Stomach (tissue), 4 donors: ENCODE measurements at regions not wholly inside any gene's neighbourhood (a gene's known extent, or its start where the extent isn't known, plus 50 kb on each side); places are given as distances from the start of the nearest gene placed in this dataset.

Source experiments
- POLR2AphosphoS5 ChIP-seq, 3 donors: sonication (generic); formaldehyde crosslinking; IDR thresholded peaks; one replicate each; pipeline ENCODE4 v1.6.1; 2016; ENCODE audit warnings: antibody characterized with exemption in 3 of 3
- TF ChIP-seq, protein P1 (sequence below), 7 experiments: fragments of 450-650 bp in 4 of 7; fragments of 200-600 bp in 3 of 7; sonication (generic) in 3 of 7; IDR thresholded peaks; one replicate each; pipeline ENCODE4 v1.5.1; 2016 to 2019; ENCODE audit warnings: antibody characterized with exemption in 7 of 7, control low read depth in 2 of 7, mild to moderate bottlenecking in 1 of 7

- TF ChIP-seq POLR2AphosphoS5 (IDR thresholded peaks at IDR 0.05): no peak
- TF ChIP-seq, protein P1, sequence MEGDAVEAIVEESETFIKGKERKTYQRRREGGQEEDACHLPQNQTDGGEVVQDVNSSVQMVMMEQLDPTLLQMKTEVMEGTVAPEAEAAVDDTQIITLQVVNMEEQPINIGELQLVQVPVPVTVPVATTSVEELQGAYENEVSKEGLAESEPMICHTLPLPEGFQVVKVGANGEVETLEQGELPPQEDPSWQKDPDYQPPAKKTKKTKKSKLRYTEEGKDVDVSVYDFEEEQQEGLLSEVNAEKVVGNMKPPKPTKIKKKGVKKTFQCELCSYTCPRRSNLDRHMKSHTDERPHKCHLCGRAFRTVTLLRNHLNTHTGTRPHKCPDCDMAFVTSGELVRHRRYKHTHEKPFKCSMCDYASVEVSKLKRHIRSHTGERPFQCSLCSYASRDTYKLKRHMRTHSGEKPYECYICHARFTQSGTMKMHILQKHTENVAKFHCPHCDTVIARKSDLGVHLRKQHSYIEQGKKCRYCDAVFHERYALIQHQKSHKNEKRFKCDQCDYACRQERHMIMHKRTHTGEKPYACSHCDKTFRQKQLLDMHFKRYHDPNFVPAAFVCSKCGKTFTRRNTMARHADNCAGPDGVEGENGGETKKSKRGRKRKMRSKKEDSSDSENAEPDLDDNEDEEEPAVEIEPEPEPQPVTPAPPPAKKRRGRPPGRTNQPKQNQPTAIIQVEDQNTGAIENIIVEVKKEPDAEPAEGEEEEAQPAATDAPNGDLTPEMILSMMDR (IDR thresholded peaks at IDR 0.05): no peak
Observed at GRCh38 chr10:43878386-43878785, 229.7 kb upstream of the ZNF32 start.
